Stomach (tissue), 4 donors: ENCODE measurements at regions not wholly inside any gene's neighbourhood (a gene's known extent, or its start where the extent isn't known, plus 50 kb on each side); places are given as distances from the start of the nearest gene placed in this dataset.

Experiments used
- POLR2A ChIP-seq, 4 donors: fragments of 450-650 bp; IDR thresholded peaks; one replicate each; pipeline ENCODE4 v1.6.1; 2016; ENCODE audit warnings: antibody characterized with exemption in 4 of 4, control low read depth in 2 of 4, mild to moderate bottlenecking in 1 of 4, moderate library complexity in 1 of 4
- POLR2AphosphoS5 ChIP-seq, 3 donors: sonication (generic); formaldehyde crosslinking; IDR thresholded peaks; one replicate each; pipeline ENCODE4 v1.6.1; 2016; ENCODE audit warnings: antibody characterized with exemption in 3 of 3
- TF ChIP-seq, protein P1 (sequence below), 7 experiments: fragments of 450-650 bp in 4 of 7; fragments of 200-600 bp in 3 of 7; sonication (generic) in 3 of 7; IDR thresholded peaks; one replicate each; pipeline ENCODE4 v1.5.1; 2016 to 2019; ENCODE audit warnings: antibody characterized with exemption in 7 of 7, control low read depth in 2 of 7, mild to moderate bottlenecking in 1 of 7

DNA sequence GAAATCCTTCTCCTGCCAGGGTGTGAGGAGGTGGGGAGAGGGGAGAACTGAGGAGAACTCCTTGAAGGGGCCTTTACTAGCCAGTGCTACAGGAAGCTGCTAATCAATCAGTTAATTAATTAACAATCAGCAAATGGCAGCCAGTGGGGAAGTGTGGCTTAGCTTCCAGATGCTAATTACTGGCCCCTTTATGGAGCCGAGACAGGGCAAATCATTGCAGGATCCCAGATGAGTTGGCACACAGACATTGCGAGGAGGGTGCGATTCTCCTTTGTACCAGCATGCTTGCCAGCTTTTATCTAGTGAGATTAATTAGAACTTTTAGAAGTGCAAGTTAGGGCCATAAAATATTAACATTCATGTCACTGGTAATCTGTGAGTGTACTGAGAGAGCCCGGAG lies 84.0 kb downstream of the XRCC2 start:
- TF ChIP-seq, protein P1, sequence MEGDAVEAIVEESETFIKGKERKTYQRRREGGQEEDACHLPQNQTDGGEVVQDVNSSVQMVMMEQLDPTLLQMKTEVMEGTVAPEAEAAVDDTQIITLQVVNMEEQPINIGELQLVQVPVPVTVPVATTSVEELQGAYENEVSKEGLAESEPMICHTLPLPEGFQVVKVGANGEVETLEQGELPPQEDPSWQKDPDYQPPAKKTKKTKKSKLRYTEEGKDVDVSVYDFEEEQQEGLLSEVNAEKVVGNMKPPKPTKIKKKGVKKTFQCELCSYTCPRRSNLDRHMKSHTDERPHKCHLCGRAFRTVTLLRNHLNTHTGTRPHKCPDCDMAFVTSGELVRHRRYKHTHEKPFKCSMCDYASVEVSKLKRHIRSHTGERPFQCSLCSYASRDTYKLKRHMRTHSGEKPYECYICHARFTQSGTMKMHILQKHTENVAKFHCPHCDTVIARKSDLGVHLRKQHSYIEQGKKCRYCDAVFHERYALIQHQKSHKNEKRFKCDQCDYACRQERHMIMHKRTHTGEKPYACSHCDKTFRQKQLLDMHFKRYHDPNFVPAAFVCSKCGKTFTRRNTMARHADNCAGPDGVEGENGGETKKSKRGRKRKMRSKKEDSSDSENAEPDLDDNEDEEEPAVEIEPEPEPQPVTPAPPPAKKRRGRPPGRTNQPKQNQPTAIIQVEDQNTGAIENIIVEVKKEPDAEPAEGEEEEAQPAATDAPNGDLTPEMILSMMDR (IDR thresholded peaks at IDR 0.05), result no peak
- TF ChIP-seq POLR2A (IDR thresholded peaks at IDR 0.05) (no peak), POLR2AphosphoS5 (IDR thresholded peaks at IDR 0.05) (no peak)
